ENCODE measurements at regions not wholly inside any gene's neighbourhood (a gene's known extent, or its start where the extent isn't known, plus 50 kb on each side); places are given as distances from the start of the nearest gene placed in this dataset.

DNA sequence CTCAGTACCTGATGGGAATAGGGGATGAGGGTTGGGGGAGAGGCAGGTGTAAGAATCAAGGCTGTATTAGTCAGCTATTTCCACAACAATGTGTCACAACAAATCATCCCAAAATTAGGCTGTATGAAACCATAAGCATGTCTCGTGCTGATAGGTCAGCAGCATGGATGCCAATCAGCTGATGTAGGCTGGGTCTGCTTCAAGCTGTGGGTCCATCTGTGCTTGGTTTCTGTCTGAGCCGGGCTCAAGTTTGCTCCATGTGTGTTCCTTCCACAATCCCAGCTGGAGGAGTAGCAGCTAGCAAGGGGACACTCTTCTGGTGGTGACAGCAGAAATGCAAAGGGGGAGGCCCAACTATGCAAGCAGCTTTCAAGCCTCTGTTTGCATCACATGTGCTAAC is 97.9 kb upstream of the ZNF746 start:
- Histone ChIP-seq H3K9ac (replicated peaks; ENCODE audit: extremely low read depth, insufficient read depth, low read length) (no peak overlapping the region), H3K9me3 (replicated peaks; ENCODE audit: control insufficient read depth, insufficient read depth, low read length) (no peaks in the 10 kb centered on the region), H3K27ac (ENCODE audit: insufficient read depth, low read depth, low read length) (no peak overlapping the region), H4K20me1 (replicated peaks; ENCODE audit: control insufficient read depth, extremely low read depth, insufficient read depth, low read length) (no peaks in the 10 kb centered on the region), H3K79me2 (ENCODE audit: control insufficient read depth, insufficient read depth, low read length) (peaks cover 3% of the 10 kb centered on the region), H3K27me3 (ENCODE audit: control insufficient read depth in 2 of 2, insufficient read depth in 2 of 2, low read length in 2 of 2) (no peaks in the 10 kb centered on the region), H3K4me1 (ENCODE audit: control insufficient read depth, extremely low read depth, insufficient read depth, low read length) (no peaks in the 10 kb centered on the region), H3K4me3 (replicated peaks in 1 of 3; ENCODE audit: insufficient read depth in 1 of 3, low read depth in 1 of 3, low read length in 3 of 3) (no peak overlapping the region), H2AFZ (ENCODE audit: low read depth, low read length) (no peak overlapping the region), H3K36me3 (ENCODE audit: control insufficient read depth in 2 of 2, extremely low read depth in 1 of 2, insufficient read depth in 2 of 2, low read length in 2 of 2) (peaks cover 3 to 11% of the 10 kb centered on the region in 2 experiments), H3K9me1 (replicated peaks; ENCODE audit: control insufficient read depth, extremely low read depth, insufficient read depth, low read length) (no peaks in the 10 kb centered on the region), H3K4me2 (ENCODE audit: insufficient read depth, low read length) (no peak overlapping the region)
- POLR2A ChIA-PET = no interaction called here
- intact Hi-C loops (cut with micrococcal nuclease) (no loop called here), dilution Hi-C loops (cut with MboI; ENCODE audit: extremely low pct_ligation_motif_present, low sequenced_read_pairs) (no loop called here)
- CTCF ChIA-PET = no interaction called here
- DNase-seq (ENCODE audit: low read depth, low spot score) (no peak), FAIRE-seq (no peak)
- TF ChIP-seq POLR2AphosphoS5 (IDR thresholded peaks at IDR 0.05; ENCODE audit: insufficient read depth, low read depth, low read length) = no peak
- TF ChIP-seq POLR2A (IDR thresholded peaks at IDR 0.05; ENCODE audit: low read depth, low read length) = no peak
- no peak for TF ChIP-seq MYC (IDR thresholded peaks at IDR 0.05; ENCODE audit: low read depth, low read length)
- TF ChIP-seq GATA2 (IDR thresholded peaks at IDR 0.05; ENCODE audit: insufficient read depth, insufficient read length, low read depth, low read length) = no peak
- TF ChIP-seq JUN (IDR thresholded peaks at IDR 0.05; ENCODE audit: borderline replicate concordance, insufficient read depth, insufficient read length, low read depth) = no peak
- TF ChIP-seq, protein P1, sequence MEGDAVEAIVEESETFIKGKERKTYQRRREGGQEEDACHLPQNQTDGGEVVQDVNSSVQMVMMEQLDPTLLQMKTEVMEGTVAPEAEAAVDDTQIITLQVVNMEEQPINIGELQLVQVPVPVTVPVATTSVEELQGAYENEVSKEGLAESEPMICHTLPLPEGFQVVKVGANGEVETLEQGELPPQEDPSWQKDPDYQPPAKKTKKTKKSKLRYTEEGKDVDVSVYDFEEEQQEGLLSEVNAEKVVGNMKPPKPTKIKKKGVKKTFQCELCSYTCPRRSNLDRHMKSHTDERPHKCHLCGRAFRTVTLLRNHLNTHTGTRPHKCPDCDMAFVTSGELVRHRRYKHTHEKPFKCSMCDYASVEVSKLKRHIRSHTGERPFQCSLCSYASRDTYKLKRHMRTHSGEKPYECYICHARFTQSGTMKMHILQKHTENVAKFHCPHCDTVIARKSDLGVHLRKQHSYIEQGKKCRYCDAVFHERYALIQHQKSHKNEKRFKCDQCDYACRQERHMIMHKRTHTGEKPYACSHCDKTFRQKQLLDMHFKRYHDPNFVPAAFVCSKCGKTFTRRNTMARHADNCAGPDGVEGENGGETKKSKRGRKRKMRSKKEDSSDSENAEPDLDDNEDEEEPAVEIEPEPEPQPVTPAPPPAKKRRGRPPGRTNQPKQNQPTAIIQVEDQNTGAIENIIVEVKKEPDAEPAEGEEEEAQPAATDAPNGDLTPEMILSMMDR (IDR thresholded peaks at IDR 0.05; ENCODE audit: extremely low read depth in 1 of 2, insufficient read depth in 1 of 2, low read depth in 1 of 2, low read length in 2 of 2) = no peak
- no peak for TF ChIP-seq EZH2 (IDR thresholded peaks at IDR 0.05; ENCODE audit: borderline replicate concordance, low read depth, low read length, severe bottlenecking)
- no peak for TF ChIP-seq FOS (IDR thresholded peaks at IDR 0.05; ENCODE audit: borderline replicate concordance, insufficient read depth, low read length)
- TF ChIP-seq MAX (IDR thresholded peaks at IDR 0.05; ENCODE audit: insufficient read depth, insufficient read length) = no peak
- no TSS peak for BruUV-seq (replicated peaks)
